ENCODE measurements at regions not wholly inside any gene's neighbourhood (a gene's known extent, or its start where the extent isn't known, plus 50 kb on each side); places are given as distances from the start of the nearest gene placed in this dataset.
"Not testable (repeated sequence)": the region's sequence is repeated elsewhere in the genome, so short reads cannot be mapped to it uniquely, and the experiment has no call there.

DNA sequence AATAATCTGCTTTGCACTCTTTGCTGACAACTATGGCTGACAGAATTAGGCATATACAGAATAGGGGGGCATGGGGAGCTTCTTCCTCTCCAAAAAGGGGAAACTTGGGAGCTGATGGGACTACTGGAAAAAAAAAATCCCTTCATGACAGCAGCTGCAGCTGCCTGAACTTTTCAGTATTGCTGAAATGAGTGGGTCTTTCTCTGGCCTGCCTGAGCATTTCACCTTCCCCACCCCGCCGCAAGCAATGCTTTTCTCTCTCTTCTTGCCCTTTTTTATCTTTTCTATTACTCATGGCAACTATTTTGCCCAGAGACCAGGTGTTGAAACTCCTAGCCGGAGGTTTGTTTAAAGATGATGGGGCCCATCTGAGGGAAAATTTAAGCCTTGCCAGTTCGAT lies 244.9 kb downstream of the SEMA3D start:
- DNase-seq (ENCODE audit: extremely low spot score) = no peak
- ChIA-PET POLR2A (no interaction called here), CTCF (interaction anchor here (1.0 to 1.1 kb wide), 2 partner anchors 10 to 16 kb away, joined by 3 to 5 read pairs; no protein-coding TSS in a partner anchor)
- TF ChIP-seq, protein P1, sequence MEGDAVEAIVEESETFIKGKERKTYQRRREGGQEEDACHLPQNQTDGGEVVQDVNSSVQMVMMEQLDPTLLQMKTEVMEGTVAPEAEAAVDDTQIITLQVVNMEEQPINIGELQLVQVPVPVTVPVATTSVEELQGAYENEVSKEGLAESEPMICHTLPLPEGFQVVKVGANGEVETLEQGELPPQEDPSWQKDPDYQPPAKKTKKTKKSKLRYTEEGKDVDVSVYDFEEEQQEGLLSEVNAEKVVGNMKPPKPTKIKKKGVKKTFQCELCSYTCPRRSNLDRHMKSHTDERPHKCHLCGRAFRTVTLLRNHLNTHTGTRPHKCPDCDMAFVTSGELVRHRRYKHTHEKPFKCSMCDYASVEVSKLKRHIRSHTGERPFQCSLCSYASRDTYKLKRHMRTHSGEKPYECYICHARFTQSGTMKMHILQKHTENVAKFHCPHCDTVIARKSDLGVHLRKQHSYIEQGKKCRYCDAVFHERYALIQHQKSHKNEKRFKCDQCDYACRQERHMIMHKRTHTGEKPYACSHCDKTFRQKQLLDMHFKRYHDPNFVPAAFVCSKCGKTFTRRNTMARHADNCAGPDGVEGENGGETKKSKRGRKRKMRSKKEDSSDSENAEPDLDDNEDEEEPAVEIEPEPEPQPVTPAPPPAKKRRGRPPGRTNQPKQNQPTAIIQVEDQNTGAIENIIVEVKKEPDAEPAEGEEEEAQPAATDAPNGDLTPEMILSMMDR (IDR thresholded peaks at IDR 0.05; ENCODE audit: control extremely low read depth, extremely low read depth, low read depth, missing control alignments) = no peak

DNA sequence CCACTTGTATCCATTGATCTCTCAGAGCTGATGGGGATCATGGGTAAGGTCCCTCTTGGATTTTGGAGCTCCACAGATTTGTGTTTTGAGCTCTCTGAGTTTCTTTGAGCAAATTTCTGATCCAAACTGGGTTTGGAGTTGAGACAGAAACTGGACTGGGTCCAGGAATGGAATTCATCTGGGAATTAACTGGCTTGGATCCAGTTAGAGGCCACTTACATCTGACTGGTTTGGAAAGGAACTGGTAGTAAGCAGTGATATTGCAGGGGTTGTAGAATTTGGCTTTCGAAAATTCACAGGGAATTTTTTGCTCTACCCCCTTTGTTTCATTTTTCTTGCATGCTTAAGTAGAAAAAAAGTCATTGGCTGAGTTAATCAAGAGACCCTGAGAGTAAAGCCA lies 245.6 kb downstream of the SEMA3D start:
- POLR2A ChIA-PET = no interaction called here
- no peak for DNase-seq (ENCODE audit: extremely low spot score)
- TF ChIP-seq, protein P1 (IDR thresholded peaks at IDR 0.05; ENCODE audit: control extremely low read depth, extremely low read depth, low read depth, missing control alignments) = no peak
- CTCF ChIA-PET = no interaction called here

DNA sequence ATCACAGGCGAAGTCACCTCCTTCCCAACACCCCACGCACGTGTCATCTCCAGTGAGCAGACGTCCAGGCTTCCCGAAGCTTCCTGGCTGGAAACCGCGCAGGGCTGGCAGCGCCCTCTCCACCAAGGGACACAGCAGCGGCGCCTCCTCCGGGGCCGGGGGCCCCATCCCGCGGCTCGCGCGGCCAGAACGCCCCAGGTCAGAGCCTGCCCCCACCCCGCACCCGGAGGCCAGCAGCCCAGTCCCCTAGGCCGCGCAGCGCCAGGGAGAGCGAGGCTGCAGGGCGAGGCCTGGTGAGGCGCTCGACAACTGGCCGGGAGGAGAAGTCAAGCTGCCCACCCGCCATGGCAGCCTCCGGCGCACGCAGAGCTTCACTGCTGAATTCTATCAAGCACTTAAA lies 247.0 kb downstream of the SEMA3D start:
- TF ChIP-seq, protein P1 (IDR thresholded peaks at IDR 0.05; ENCODE audit: control extremely low read depth, extremely low read depth, low read depth, missing control alignments) = no peak
- no peak for DNase-seq (ENCODE audit: extremely low spot score)
- ChIA-PET POLR2A (no interaction called here), CTCF (no interaction called here)

DNA sequence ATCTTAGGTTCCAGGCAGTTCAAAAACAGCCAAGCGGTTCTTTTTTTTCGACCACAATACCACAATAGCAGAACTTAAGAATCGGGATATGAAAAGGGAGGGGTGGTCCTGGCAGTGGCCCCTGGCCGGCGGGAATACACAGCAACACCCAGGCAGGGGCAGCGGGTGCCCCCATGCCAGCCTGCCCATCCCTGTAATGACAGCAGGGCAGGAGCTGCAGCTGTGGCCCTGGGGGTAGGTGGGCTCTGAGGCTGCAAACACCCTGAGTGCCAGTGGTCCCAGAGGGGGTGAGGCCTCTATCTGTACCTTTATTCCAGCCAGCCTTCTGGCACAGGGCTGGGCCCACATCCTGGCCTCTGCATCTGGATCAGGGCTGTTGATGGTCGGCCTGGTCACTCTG lies 247.4 kb downstream of the SEMA3D start:
- ChIA-PET POLR2A (no interaction called here), CTCF (no interaction called here)
- DNase-seq (ENCODE audit: extremely low spot score) = no peak
- TF ChIP-seq, protein P1 (IDR thresholded peaks at IDR 0.05; ENCODE audit: control extremely low read depth, extremely low read depth, low read depth, missing control alignments) = no peak

DNA sequence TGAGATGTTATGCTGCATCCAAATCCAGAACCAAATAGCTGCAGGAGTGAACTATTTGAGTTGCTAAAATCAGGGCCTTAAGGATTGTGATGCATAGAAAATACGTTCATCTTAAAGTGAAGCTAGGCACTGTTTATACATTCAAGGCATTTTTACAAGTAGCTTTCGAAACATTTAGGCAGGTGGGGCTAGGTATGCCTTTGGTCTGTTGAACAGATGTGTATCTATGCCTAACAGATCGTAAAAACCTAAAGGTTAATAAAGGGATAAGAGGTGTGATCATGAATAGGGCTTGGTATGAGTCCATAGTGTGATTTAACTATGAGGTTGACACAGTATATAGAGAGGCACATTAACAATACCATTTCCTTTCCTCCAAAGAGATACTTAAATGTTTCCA lies 262.5 kb downstream of the SEMA3D start:
- DNase-seq (ENCODE audit: extremely low spot score) = no peak
- TF ChIP-seq, protein P1 (IDR thresholded peaks at IDR 0.05; ENCODE audit: control extremely low read depth, extremely low read depth, low read depth, missing control alignments) = no peak
- POLR2A ChIA-PET = no interaction called here
- CTCF ChIA-PET = no interaction called here

DNA sequence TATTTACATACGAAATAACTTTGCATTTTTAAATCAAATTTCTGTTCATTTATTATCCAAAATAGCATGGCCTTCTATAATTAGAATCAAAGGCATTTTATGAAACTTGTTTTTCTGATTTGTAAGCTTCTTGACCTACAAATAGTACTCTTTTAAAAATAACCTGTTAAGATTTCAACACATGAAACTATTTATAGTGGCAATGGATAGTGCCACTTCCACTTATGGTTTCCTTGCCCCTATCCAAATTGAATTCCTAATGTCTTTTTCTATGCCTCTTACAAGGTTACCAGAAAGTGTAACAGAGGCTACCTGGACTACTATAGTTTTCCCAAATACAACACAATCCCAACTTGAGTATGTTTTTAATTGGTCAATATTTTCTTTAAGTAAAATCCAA lies 263.5 kb downstream of the SEMA3D start:
- ChIA-PET CTCF (no interaction called here), POLR2A (no interaction called here)
- no peak for DNase-seq (ENCODE audit: extremely low spot score)
- TF ChIP-seq, protein P1 (IDR thresholded peaks at IDR 0.05; ENCODE audit: control extremely low read depth, extremely low read depth, low read depth, missing control alignments) = no peak

DNA sequence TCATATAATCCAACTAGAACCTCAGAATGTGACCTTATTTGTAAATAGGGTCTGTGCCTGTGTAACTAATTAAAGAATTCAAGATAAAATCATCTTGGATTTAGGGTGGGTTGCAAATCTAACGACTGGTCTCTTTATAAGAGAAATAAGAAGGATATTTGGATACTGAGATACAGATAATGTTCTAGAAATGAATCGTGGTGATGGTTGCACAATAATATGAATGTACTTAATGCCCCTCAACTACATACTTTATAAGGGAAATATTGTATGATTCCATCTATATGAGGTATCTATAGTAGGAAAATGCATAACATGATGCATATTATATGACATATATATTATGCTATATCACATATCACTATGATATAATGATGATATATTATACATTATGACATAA lies 265.7 kb downstream of the SEMA3D start:
- DNase-seq (ENCODE audit: extremely low spot score) = no peak
- TF ChIP-seq, protein P1 (IDR thresholded peaks at IDR 0.05; ENCODE audit: control extremely low read depth, extremely low read depth, low read depth, missing control alignments) = no peak
- ChIA-PET POLR2A (no interaction called here), CTCF (no interaction called here)

DNA sequence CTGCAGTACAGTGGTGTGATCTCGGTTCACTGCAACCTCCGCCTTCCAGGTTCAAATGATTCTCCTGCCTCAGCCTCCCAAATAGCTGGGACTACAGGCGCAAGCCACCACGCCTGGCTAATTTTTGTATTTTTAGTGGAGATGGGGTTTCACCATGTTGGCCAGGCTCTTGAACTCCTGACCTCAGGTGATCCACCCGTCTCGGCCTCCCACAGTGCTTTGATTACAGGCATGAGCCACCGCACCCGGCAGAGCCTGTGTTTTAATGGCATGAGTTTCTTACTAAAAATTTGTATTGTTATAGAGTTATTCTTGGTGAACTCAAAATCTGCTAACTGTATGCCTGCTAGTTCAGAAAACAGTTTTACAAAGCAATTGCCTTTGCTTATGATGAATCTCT lies 269.9 kb downstream of the SEMA3D start:
- CTCF ChIA-PET = interaction anchor here (1.2 to 1.3 kb wide), 2 partner anchors 12 to 13 kb away, joined by 3 to 4 read pairs; no protein-coding TSS in a partner anchor
- POLR2A ChIA-PET = not testable (repeated sequence)

More for the DNA sequence above, 269.9 kb downstream of the SEMA3D start:
- not testable (repeated sequence) for DNase-seq (ENCODE audit: extremely low spot score)

Data from GM10248 (cell line).